AG10803 (cell line): ENCODE measurements at regions not wholly inside any gene's neighbourhood (a gene's known extent, or its start where the extent isn't known, plus 50 kb on each side); places are given as distances from the start of the nearest gene placed in this dataset.
A peak's percentile ranks its signal among the peaks of the same experiment; 100 is the strongest.
"Not testable (repeated sequence)": the region's sequence is repeated elsewhere in the genome, so short reads cannot be mapped to it uniquely, and the experiment has no call there.

Experiments used
- DNase-seq: peaks from one replicate; pipeline ENCODE4 v3.0.0; 2010; ENCODE audit warnings: low read depth
- H3K4me3 ChIP-seq: 2 replicates; pipeline ENCODE4 v1.5.1; 2011; ENCODE audit warnings: mild to moderate bottlenecking, low read length, control low read depth
- CTCF ChIP-seq: conservative IDR thresholded peaks from 2 replicates; pipeline ENCODE4 v1.5.1; 2011; ENCODE audit warnings: mild to moderate bottlenecking, low read length, control low read depth, inconsistent platforms

- no peak for TF ChIP-seq CTCF
- DNase-seq: peak; percentile 15
- no peak overlapping the region for H3K4me3 ChIP-seq
These were observed 207.8 kb upstream of the PCDH18 start for GRCh38 chr4:137740141-137740540.

GRCh38 chr4:137739391-137739790 lies 207.1 kb upstream of the PCDH18 start:
- H3K4me3 ChIP-seq: no peak overlapping the region
- no peak for TF ChIP-seq CTCF
- peak; percentile 24 for DNase-seq

GRCh38 chr4:137738375-137738990 lies 206.2 kb upstream of the PCDH18 start:
- no peak overlapping the region for H3K4me3 ChIP-seq
- peak; percentile 3 for DNase-seq
- no peak for TF ChIP-seq CTCF

GRCh38 chr4:137735561-137736104 lies 203.3 kb upstream of the PCDH18 start:
- peak; percentile 0 for DNase-seq
- no peak overlapping the region for H3K4me3 ChIP-seq
- TF ChIP-seq CTCF: no peak

- H3K4me3 ChIP-seq: not testable (repeated sequence)
- peak; percentile 8 for DNase-seq
- peak; percentile 16; the same call in 1 of the 2 replicates for TF ChIP-seq CTCF
These were observed 201.2 kb upstream of the PCDH18 start for GRCh38 chr4:137733174-137734141.

GRCh38 chr4:137722910-137723309 lies 190.6 kb upstream of the PCDH18 start:
- DNase-seq: no peak
- TF ChIP-seq CTCF: no peak
- no peak overlapping the region for H3K4me3 ChIP-seq
